ENCODE measurements at regions not wholly inside any gene's neighbourhood (a gene's known extent, or its start where the extent isn't known, plus 50 kb on each side); places are given as distances from the start of the nearest gene placed in this dataset.

DNA sequence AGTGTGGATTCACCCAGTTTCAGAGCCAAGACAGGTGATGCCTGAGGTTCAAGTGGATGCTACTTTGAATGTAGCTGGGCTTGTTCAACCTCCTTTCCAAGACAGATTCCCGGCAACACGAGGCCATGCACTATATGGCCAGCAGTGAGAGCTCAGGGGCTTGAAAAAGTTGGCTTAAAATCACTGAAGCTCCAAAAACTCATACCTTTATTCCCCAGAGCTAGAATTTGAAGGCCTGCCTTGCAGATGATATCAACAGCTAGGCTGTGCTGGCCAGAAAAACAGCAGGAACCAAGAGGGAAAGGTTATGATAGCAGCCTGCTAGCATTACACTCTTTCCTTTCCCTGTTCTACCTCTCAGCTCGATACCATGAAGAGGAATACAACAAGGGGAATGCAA, 120.2 kb upstream of the DAB2 start:
- Histone ChIP-seq H3K36me3 (no peaks in the 10 kb centered on the region), H3K27me3 (no peaks in the 10 kb centered on the region), H3K27ac (no peak overlapping the region), H3K9me3 (no peaks in the 10 kb centered on the region), H3K4me3 (no peak overlapping the region), H3K4me1 (peaks cover 0 to 6% of the 10 kb centered on the region in 2 donors)
- TF ChIP-seq, protein P1, sequence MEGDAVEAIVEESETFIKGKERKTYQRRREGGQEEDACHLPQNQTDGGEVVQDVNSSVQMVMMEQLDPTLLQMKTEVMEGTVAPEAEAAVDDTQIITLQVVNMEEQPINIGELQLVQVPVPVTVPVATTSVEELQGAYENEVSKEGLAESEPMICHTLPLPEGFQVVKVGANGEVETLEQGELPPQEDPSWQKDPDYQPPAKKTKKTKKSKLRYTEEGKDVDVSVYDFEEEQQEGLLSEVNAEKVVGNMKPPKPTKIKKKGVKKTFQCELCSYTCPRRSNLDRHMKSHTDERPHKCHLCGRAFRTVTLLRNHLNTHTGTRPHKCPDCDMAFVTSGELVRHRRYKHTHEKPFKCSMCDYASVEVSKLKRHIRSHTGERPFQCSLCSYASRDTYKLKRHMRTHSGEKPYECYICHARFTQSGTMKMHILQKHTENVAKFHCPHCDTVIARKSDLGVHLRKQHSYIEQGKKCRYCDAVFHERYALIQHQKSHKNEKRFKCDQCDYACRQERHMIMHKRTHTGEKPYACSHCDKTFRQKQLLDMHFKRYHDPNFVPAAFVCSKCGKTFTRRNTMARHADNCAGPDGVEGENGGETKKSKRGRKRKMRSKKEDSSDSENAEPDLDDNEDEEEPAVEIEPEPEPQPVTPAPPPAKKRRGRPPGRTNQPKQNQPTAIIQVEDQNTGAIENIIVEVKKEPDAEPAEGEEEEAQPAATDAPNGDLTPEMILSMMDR (IDR thresholded peaks at IDR 0.05): no peak
- no peak for DNase-seq (ENCODE audit: low spot score in 2 of 2)
- intact Hi-C loops (cut with DNase I): no loop called here

DNA sequence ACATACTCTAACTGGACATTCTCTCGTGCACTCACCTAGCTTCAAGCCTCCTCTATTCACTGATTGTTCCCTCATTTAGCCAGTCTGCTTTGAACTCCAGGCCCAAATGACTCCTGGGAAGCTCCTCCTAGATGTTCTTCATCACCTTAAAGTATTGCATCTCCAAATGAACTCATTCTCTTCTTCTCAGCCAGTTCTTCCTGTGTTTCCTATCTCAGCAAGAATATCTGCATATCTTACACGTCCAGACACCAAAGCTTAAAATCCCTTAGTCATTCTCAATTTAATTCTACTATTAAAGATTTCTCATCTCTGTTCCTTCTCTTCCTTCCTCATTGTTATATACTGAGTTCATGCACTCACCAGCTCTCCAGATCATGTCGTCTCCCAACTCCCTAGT, 118.6 kb upstream of the DAB2 start:
- Histone ChIP-seq H3K9me3 (no peaks in the 10 kb centered on the region), H3K27ac (no peak overlapping the region), H3K4me3 (no peak overlapping the region), H3K36me3 (no peaks in the 10 kb centered on the region), H3K4me1 (peaks cover 0 to 6% of the 10 kb centered on the region in 2 donors), H3K27me3 (no peaks in the 10 kb centered on the region)
- TF ChIP-seq, protein P1 (IDR thresholded peaks at IDR 0.05): no peak
- intact Hi-C loops (cut with DNase I): no loop called here
- no peak for DNase-seq (ENCODE audit: low spot score in 2 of 2)

DNA sequence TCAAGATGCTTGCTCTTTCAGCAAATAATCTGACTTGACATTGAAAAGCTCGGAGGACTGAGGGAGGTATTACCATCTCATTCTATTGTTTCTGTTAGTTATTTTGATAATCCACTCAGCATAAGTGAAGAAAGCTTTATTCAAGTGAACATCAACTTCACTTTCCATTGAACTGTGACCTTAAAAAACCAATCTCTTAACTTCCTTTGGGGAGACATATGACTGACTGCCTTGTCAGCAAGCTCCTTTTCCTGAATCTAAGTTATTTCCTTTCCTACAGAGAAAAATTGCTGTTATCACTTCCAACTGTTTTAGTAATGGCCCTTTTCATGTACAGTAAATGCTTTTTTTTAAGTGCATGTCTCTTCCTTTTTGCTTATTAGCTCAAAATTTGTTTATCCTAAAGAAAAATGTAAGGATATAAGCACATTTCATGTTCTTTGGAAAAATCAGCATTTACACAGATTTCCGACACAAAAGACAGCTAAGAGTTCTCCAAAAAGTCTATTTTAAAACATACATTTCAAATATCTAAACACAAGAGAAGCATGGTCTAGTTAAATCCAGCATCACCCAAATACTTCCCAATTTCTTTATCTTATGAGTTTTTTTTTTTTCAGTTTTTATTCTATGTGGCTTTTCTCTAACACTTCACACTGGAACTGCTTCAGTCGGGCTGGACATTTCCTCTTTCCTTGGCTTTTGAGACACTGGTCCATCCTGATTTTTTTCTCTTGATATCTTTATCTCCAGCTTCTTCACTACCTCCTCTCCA, 117.9 kb upstream of the DAB2 start:
- no peak for DNase-seq (ENCODE audit: low spot score in 2 of 2)
- intact Hi-C loops (cut with DNase I): no loop called here
- Histone ChIP-seq H3K27me3 (no peaks in the 10 kb centered on the region), H3K4me1 (no peaks in the 10 kb centered on the region), H3K4me3 (no peak overlapping the region), H3K36me3 (no peaks in the 10 kb centered on the region), H3K9me3 (no peaks in the 10 kb centered on the region), H3K27ac (no peak overlapping the region)
- TF ChIP-seq, protein P1 (IDR thresholded peaks at IDR 0.05): no peak

DNA sequence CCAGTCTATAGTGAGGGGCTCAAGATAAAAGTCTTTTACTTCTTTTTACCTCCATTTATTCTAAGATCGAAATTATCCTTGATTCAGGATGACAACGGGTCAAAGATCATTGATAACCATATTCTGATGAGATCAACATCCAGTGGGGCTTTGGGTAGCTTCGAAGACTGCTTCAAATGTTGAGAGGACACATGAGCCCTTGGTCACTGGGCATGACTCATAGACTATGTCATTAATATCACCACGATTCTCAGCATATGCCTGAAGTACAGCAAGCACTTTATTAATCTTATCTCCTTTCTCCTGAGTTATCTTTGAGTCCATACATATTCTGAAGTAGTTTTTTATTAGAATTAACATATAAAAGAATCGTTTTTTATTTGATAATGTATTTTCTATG, 117.1 kb upstream of the DAB2 start:
- TF ChIP-seq, protein P1 (IDR thresholded peaks at IDR 0.05): no peak
- Histone ChIP-seq H3K36me3 (no peaks in the 10 kb centered on the region), H3K9me3 (no peaks in the 10 kb centered on the region), H3K4me3 (no peak overlapping the region), H3K27ac (no peak overlapping the region), H3K4me1 (no peaks in the 10 kb centered on the region), H3K27me3 (no peaks in the 10 kb centered on the region)
- intact Hi-C loops (cut with DNase I): no loop called here
- DNase-seq (ENCODE audit: low spot score in 2 of 2): no peak

DNA sequence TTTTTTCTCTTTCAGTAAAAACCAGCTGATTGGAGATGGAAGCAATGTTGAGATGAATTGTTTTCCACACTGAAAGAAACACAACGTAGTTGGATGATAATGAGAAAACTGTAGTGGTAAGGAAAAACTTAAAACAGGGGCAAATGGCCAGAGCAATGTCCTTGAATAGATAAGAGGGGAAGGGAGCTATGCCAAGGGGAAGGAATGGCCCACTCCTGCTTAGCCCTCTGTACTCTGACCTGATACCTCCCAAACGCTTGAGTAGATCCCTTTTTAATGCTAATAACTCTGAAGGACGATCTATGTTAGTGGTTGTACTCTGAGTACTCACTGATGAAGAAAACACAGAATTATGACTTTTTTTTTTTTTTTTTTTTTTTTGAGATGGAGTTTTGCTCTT, 114.7 kb upstream of the DAB2 start:
- no peaks in the 10 kb centered on the region for H3K4me1 ChIP-seq
- intact Hi-C loops (cut with DNase I): no loop called here
- TF ChIP-seq, protein P1 (IDR thresholded peaks at IDR 0.05): no peak

More for the DNA sequence above, 114.7 kb upstream of the DAB2 start:
- H3K9me3 ChIP-seq: no peaks in the 10 kb centered on the region
- H3K4me3 ChIP-seq: no peak overlapping the region
- H3K27me3 ChIP-seq: no peaks in the 10 kb centered on the region
- no peak for DNase-seq (ENCODE audit: low spot score in 2 of 2)
- H3K27ac ChIP-seq: no peak overlapping the region
- H3K36me3 ChIP-seq: no peaks in the 10 kb centered on the region

Data from ascending aorta (tissue), 2 donors.